Right atrium auricular region (tissue), 2 donors: ENCODE measurements at regions not wholly inside any gene's neighbourhood (a gene's known extent, or its start where the extent isn't known, plus 50 kb on each side); places are given as distances from the start of the nearest gene placed in this dataset.

ENCODE experiments used
- DNase-seq: peaks from one replicate; pipeline ENCODE4 v3.0.0-alpha.2; 2019; ENCODE audit warnings: low spot score
- H3K27ac ChIP-seq, 2 donors: fragments of 200-600 bp; sonication (generic); 1 replicate in 1 of 2; 2 replicates in 1 of 2; pipeline ENCODE4 v1.5.1; 2016 to 2019
- H3K27me3 ChIP-seq, 2 donors: fragments of 200-600 bp; sonication (generic); one replicate each; pipeline versions ENCODE4 v1.5.1 to v1.6.0; 2017 to 2019
- H3K36me3 ChIP-seq: fragments of 200-600 bp; sonication (generic); one replicate; pipeline ENCODE4 v1.5.1; 2016
- H3K4me1 ChIP-seq, 2 donors: fragments of 200-600 bp; sonication (generic); one replicate each; pipeline versions ENCODE4 v1.5.1 to v1.6.0; 2017 to 2019
- H3K4me3 ChIP-seq, 2 donors: fragments of 200-600 bp; sonication (generic); 1 replicate in 1 of 2; 2 replicates in 1 of 2; pipeline ENCODE4 v1.5.1; 2017 to 2019; ENCODE audit warnings: mild to moderate bottlenecking in 1 of 2, moderate library complexity in 1 of 2
- H3K9me3 ChIP-seq, 2 donors: fragments of 200-600 bp; sonication (generic); one replicate each; pipeline ENCODE4 v1.5.1; 2019
- TF ChIP-seq, protein P1 (sequence below), 2 donors: fragments of 200-600 bp; sonication (generic); IDR thresholded peaks; one replicate each; pipeline ENCODE4 v1.5.1; 2019; ENCODE audit warnings: antibody characterized with exemption in 2 of 2

DNA sequence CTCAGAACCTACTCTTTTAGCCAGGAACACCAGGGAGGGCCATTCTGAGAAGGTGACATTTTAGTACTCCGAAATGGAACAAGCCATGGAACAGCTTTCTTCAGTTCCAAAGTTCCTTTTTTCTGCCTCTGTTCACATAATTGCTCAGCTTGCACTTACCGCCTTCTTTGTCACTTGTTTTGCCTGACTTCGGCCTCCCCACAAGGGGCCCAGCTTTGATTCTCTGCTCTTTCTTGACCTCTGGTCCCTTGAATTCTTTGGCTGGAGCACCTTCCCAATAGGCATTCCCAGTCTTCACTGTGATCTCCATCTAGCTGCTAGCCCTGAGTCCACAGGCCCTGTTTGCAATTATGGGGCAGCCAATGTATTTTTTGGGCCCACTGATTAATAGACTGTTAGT lies 51.4 kb upstream of the SLC7A14 start:
- no peaks in the 10 kb centered on the region for H3K9me3 ChIP-seq
- DNase-seq, result no peak
- H3K4me3 ChIP-seq, result no peak overlapping the region
- TF ChIP-seq, protein P1, sequence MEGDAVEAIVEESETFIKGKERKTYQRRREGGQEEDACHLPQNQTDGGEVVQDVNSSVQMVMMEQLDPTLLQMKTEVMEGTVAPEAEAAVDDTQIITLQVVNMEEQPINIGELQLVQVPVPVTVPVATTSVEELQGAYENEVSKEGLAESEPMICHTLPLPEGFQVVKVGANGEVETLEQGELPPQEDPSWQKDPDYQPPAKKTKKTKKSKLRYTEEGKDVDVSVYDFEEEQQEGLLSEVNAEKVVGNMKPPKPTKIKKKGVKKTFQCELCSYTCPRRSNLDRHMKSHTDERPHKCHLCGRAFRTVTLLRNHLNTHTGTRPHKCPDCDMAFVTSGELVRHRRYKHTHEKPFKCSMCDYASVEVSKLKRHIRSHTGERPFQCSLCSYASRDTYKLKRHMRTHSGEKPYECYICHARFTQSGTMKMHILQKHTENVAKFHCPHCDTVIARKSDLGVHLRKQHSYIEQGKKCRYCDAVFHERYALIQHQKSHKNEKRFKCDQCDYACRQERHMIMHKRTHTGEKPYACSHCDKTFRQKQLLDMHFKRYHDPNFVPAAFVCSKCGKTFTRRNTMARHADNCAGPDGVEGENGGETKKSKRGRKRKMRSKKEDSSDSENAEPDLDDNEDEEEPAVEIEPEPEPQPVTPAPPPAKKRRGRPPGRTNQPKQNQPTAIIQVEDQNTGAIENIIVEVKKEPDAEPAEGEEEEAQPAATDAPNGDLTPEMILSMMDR (IDR thresholded peaks at IDR 0.05), result no peak
- no peak overlapping the region for H3K27ac ChIP-seq
- H3K4me1 ChIP-seq, result no peaks in the 10 kb centered on the region
- no peaks in the 10 kb centered on the region for H3K27me3 ChIP-seq
- no peaks in the 10 kb centered on the region for H3K36me3 ChIP-seq

DNA sequence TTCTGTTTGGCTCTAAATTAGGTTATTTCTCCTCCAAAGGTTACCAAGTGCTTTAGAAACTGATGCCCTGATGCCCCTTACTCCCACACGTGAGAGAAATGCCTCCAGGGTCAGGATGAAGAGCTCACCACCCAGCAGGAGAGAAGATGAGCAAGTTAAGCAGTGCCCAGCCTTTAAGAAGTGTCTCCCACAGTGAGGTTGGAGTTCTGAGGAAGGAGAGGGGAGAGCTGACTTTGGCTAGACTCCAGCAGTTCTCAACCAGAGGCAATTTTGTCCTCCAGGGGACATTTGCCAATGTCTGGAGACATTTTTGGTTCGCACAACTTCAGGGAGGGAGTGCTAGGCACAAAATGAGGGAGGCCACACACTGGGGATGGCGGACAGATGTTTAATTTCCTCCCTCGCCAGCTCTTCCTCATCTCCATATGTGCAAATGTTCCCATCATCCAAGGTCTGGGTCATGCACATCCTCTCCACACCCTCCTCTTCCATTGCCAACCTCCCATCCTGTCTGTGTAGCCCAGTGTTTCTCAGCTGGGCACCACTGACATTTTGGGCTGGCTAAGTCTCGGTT lies 50.6 kb upstream of the SLC7A14 start:
- Histone ChIP-seq H3K4me1 (no peaks in the 10 kb centered on the region), H3K4me3 (no peak overlapping the region), H3K9me3 (no peaks in the 10 kb centered on the region), H3K27me3 (no peaks in the 10 kb centered on the region), H3K27ac (no peak overlapping the region), H3K36me3 (no peaks in the 10 kb centered on the region)
- DNase-seq, result no peak
- TF ChIP-seq, protein P1 (IDR thresholded peaks at IDR 0.05), result no peak
